Lower leg skin (tissue), 3 donors: ENCODE measurements at regions not wholly inside any gene's neighbourhood (a gene's known extent, or its start where the extent isn't known, plus 50 kb on each side); places are given as distances from the start of the nearest gene placed in this dataset.

Experiments used
- CTCF ChIP-seq, 3 donors: fragments of 450-650 bp; IDR thresholded peaks; one replicate each; pipeline ENCODE4 v1.5.1; 2016; ENCODE audit warnings: antibody characterized with exemption in 3 of 3, mild to moderate bottlenecking in 3 of 3, moderate library complexity in 2 of 3
- POLR2A ChIP-seq, 2 donors: fragments of 450-650 bp; IDR thresholded peaks; one replicate each; pipeline ENCODE4 v1.6.1; 2016 to 2017; ENCODE audit warnings: antibody characterized with exemption in 2 of 2, mild to moderate bottlenecking in 1 of 2, moderate library complexity in 1 of 2

GRCh38 chr15:98536976-98537375 lies 111.4 kb upstream of the IGF1R start:
- TF ChIP-seq CTCF (IDR thresholded peaks at IDR 0.05) (no peak), POLR2A (IDR thresholded peaks at IDR 0.05) (no peak)
